ENCODE measurements at regions not wholly inside any gene's neighbourhood (a gene's known extent, or its start where the extent isn't known, plus 50 kb on each side); places are given as distances from the start of the nearest gene placed in this dataset.

DNA sequence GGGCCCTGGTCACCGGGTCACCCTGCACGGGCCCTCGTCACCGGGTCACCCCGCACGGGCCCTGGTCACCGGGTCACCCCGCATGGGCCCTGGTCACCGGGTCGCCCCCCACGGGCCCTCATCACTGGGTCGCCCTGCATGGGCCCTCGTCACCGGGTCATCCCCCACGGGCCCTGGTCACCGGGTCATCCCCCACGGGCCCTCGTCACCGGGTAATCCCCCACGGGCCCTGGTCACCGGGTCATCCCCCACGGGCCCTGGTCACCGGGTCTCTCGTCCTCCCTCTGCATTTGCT, 77.6 kb downstream of the RIPK4 start:
- no peak for DNase-seq (ENCODE audit: low spot score)

DNA sequence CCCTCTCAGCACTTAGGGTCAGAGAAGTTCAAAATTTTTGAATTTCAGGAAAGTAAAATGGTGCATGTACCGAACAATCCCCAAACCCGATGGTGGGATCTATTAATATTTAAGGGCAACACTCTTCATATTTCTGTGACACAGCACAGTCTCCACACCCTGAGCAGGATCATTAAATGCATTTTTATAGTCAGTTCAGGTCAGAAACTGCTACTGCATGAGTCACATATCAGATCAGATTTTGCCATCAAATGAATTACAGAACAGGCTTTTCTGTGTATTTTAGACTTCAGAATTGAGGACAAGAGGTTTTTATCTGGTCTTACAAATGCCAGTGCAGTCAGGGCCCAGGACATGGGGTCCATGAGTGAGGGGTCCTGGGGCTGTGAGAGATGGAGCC, 79.2 kb downstream of the RIPK4 start:
- DNase-seq (ENCODE audit: low spot score): no peak

DNA sequence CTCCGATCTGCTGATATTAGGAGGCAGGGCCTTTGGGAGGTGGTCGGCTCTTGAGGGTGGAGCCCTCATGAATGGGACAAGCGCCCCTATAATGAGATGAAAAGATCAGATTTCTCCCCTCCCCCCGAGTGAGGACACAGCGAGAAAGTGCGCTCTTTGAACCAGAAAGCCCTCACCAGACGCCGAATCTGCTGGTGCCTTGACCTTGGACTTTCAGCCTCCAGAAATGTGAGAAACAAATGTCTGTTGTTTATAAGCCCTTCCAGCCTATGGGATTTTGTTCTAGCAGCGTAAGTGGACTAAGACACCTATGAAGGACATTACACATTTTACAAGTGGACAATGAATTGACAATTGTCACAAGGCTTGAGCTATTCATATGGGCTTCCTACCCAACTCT, 80.2 kb downstream of the RIPK4 start:
- no peak for DNase-seq (ENCODE audit: low spot score)

DNA sequence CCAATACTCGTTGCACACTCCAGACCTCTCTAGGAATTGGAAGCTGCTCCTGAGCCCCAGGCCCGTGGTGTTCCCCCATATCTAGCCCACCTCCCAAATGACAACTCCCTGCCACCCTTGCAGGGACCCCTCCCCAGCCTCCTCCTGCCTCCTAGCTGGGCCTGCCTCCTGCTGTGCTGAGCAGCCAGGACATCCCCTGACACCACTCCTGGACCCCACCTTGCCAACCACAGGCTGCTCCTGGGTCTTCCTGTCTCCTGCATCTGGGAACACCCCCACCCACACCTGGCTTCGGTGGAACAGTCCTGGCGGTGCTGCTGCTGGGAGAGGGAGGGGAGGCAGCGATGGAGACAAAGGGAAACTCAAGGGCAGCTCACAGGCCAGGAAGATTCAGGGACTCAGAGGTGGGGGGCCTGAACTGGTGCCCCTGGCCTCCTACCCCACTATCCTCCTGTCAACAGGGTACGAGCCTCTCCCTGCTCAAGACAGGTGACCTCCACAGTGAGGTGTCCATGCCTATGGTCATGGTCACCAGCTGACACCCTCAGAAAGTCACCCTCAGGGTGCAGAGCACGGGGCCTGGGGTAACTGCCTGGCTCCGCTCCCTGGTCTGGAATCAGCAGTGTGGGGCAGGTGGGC, 81.2 kb downstream of the RIPK4 start:
- DNase-seq (ENCODE audit: low spot score): no peak

DNA sequence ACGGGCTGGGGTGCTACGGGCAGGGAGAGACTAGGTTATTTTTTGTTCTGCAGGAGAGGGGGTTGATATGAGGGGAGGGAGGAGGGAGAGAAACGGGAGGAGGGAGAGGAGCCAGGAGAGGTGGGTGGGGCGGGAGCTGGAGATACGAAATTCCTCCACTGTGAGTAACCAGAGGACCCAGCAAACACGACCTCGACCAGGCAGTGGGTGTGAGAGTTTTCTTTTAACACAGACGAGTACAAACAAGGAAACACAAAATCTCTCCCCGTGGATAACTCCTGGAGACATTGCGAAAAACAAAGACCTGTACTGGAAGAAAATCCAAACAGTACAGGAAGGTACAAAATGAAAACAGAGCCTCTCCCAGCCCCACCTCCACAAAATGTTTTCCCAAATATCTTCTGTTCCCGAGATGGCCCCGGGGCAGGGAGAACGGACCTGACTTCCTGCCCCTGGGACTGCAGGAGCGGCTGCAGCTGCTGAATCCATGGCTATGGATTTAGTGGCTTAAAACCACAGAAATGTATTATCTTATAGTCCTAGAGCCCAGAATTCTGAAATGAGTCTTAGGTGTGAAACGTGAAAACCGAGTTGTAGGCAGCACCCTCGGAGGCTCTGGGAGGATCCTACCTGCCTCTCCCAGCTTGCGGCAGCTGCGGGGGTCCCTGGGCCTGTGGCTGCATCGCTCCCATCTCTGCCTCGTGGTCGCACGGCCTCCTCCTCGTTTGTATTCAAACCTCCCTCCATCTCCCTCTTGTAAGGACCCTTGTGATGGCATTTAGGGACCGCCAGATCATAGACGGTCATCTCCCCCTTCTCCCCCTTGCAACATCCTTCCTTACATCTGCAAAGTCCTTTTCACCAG, 82.2 kb downstream of the RIPK4 start:
- DNase-seq (ENCODE audit: low spot score): peak; percentile 51

DNA sequence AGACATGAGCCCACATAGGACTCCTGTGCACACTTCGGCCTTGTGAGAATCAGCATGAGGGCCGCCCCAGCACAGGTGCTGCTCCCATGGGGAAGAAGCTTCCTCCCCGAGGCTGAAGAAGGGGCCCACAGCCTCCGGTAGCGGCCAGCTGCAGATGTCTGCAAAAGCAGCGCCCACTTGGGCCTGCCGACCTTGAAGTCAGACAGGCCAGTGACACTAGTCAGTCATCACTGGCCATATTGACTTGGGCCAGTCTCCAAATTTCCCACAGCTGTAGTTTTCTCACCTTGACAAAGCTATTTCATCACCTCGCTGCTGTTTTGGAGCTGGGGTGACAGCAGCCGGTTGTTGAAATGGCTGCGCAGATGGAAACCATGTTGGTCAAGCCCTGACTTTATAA, 83.0 kb downstream of the RIPK4 start:
- no peak for DNase-seq (ENCODE audit: low spot score)

DNA sequence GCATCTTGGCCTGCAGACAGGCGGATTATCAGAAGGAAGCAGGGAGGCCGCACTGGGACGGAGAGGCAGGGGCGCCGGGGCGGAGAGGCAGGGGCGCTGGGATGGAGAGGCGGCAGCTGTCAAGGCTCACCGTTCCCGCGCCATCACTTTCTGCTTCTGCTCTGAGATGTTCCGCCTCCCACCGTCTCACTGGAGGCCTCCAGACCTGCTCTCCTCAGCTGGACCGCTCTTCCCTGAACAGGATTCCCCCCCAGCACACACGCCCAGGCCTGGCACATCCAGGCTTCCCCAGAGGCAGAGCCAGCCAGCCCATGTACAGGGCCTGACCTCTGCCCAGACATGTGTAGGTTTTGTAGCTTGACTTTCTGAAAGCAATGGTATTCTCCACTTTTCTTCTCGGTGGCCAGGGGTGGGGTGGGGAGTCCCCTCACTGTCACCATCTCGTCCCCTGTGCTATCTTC, 84.1 kb downstream of the RIPK4 start:
- no peak for DNase-seq (ENCODE audit: low spot score)

DNA sequence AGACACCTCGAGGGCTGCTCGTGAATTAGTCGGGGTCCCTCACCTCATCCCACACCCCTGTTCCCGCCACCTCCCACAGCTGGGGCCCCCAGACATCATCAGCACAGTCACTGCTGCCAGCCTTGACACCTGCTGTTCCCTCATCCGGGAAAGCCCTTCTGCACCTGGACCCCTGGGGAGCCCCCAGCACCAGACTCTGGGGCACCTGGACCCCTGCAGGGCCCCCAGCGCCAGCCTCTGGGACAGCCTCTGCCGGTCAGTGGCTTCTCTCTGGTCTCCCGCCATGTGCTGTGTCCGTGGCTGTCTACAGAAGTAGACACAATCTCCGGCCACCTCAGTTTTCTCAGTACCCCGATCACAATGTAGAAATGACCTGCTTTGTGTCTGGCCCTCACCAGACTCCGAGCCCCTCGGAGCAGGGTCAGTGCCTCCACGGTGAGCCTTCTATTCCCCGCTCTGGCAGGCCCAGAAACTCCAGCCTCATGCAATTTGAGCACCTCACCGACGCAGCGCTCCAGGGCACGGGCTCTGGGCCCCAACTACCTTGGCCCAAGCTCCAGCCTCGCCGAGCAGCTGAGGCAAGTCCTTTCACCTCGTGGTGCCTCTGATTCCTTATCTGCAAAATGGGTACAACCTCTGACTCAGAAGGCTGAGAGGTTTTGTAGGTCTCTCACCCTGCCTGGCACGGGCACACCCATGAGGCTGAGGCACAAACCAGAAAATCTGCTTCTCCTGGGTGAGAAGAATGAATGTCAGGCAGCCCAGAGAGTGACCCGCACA, 84.7 kb downstream of the RIPK4 start:
- DNase-seq (ENCODE audit: low spot score): no peak

DNA sequence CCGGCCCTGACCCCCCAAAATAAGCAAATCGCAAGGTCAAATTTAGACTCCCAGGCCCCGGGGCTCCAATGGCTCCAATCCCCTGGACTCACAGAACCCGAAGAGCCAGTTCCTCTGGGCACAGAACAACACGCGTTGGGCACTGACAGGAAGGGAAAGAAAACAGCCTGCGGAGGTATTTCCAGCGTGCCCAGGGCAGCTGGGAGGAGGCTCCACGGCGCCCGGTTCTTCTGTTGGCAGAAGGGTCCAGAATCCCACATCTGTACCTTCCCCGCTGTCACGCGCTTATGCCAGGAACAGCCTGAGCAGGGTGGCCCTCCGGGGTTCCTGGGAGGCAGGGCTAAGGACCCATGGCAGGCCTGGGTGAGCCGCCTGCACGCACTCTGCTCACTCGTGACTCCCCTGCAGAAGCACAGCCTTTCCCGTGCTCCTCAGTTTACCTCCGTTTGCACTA, 85.5 kb downstream of the RIPK4 start:
- no peak for DNase-seq (ENCODE audit: low spot score)

DNA sequence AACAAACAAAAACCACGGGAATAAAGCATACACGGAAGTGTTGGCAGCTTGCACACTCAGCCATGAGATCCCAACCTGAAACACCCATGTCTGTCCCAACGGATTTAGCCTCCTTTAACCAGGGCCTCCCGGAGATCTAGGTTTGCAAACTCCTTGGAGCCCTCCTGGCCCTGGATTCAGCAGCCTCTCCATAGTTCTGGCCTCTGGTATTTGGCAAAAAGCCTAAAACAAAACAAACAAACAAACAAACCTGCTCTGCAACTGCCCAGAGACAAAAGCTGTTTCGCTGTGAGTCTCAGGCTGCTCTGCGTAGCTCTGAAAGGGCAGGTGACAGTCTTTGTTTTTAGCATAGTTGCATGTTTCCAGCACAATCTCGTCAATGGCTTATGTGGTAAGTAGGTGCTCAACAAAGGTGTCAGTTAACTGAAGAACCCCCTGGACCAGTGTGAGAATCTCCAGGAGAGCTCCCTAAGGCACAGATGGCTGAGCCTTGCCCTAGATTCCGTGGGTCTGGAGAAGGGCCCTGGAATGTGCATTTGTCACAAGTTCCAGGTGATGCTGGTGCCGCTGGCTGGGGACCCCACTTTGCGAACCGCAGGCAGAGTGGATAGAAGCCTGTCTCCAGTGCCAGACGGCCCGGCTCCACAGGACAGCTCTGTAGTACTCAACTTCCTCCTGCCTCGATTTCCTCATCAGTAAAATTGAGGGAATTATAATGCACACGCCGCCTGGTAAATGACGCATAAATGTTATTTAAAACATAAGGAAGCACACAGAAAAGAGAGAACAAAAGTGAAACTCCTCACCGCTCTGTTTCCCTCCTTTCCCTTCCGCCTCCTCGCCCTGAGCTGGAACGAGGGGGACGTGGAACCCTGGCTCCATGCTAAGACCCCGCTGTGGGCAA, 86.2 kb downstream of the RIPK4 start:
- no peak for DNase-seq (ENCODE audit: low spot score)

DNA sequence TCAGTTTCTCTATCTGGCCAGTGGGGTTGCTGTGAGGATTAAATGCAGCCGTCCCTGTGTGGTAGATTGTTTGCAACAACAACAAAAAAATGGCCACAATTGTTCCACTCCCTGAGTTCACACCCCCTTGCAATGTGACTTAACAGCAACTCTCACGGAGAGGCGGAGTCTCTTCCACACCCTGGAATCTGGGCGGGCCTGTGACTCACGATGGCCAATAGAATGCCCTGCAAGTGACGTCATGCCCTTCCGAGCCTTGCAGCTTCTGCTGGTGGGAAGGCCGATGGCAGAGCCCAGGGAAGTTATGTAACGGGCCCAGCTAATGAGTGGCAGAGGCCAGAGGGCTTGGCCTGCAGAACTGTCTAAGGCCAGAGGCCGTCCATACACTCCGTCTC, 87.9 kb downstream of the RIPK4 start:
- peak; percentile 92 for DNase-seq (ENCODE audit: low spot score)

DNA sequence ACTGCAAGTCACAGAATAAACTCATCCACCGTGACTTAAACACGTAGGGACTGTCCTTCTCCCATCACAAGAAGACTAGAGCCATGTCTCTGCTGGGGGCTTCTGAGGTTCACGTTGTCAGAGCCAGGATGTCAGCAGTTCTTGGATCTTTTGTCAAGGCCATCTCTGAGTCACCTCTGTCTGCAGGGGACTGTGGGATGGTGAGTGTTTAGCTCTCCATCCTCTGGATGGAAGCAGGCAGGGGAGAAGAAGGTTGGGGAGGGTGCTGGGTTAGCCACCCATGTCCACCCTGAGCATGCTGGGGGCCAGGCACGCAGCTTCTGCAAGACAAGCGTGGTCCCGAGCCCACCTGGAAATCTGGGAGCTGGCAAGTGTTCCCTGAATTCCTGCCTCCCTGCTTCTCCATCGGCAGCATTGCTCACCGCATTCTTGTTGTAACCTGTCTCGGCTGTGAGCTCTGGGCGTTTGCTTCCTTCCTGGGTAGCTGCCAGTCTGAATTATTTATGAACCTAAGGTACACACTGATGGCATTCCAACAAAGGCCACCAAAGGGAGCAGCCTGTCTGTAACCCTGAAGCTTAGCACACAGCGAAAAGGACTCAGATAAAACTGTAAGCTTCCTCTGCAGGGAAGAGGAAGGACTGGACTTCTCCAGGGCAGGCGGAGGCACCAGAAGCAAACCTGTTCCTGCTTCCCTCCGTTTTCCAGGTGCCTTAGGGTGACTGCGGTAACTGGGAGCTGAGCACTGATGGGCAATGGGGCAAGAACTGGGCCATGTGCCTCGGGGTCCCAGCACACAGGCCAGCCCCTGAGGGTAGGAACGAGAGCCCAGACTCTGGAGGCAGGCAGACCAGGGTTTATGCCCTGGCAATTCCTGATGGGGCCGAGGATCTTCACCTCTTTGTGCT, 88.6 kb downstream of the RIPK4 start:
- DNase-seq (ENCODE audit: low spot score): no peak

DNA sequence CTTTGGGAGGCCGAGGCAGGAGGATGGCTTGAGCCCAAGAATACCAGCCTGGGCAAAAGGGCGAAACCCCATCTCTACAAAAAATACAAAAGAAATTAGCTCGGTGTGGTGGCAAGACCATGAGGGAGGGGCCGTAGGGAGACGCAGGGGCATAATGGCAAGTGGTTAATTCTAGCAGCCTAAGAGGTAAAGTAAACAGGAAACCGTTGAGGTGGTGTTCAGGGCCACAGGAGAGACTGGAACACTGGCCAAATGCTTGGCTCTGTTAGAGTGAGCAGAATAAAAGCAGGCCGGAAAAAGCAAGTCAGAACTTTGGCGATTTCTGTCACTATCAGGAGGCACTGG, 89.2 kb downstream of the RIPK4 start:
- no peak for DNase-seq (ENCODE audit: low spot score)

DNA sequence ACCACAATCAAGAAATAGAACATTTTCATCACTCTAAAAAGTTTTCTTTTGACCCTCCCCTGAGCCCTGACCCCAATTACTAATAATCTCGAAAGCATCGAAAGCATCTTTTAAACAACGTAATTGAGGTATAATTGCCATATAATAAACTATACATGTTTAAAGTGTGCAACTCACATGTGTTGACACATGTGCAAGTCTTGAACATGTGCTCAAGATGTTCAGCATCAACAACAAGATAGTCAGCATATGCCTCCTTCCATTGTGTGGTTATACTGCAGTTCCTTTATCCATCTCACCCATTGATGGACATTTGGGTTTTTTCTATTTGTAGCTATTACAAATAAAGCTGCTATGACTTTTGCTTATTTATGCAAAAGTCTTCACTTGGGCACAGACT, 90.7 kb downstream of the RIPK4 start:
- DNase-seq (ENCODE audit: low spot score): no peak

DNA sequence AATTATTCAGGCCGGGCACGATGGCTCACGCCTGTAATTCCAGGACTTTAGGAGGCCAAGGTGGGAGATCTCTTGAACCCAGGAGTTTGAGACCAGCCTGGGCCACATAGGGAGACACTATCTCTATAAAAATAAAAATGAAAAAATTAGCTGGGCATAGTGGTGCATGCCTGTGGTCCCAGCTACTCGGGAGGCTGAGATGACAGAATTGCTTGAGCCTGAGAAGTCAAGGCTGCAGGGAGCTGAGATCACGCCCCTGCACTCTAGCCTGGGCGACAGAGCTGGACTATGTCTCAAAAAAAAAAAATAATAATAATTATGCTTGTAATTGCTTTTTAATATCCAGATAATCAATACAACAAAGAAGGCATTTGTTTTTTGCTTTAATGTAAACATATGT, 91.3 kb downstream of the RIPK4 start:
- no peak for DNase-seq (ENCODE audit: low spot score)

DNA sequence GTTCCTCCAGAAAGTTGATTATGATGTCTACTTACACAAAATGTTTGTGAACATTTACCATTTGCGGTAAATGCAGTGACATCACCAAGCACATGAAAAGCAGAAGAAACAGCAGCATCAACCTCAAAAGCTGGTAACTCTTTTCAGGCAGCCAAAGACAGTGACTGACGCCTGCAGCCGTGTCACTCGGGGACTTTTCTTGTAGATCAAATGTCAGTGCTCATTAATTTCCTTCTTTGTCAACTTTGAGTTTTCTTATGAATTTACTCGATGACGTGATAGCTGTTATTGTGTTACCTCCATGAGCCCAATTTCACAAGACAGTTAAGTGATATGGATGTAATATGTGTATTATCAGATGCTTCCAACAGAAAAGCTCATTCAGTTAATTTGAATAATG, 92.5 kb downstream of the RIPK4 start:
- DNase-seq (ENCODE audit: low spot score): no peak

DNA sequence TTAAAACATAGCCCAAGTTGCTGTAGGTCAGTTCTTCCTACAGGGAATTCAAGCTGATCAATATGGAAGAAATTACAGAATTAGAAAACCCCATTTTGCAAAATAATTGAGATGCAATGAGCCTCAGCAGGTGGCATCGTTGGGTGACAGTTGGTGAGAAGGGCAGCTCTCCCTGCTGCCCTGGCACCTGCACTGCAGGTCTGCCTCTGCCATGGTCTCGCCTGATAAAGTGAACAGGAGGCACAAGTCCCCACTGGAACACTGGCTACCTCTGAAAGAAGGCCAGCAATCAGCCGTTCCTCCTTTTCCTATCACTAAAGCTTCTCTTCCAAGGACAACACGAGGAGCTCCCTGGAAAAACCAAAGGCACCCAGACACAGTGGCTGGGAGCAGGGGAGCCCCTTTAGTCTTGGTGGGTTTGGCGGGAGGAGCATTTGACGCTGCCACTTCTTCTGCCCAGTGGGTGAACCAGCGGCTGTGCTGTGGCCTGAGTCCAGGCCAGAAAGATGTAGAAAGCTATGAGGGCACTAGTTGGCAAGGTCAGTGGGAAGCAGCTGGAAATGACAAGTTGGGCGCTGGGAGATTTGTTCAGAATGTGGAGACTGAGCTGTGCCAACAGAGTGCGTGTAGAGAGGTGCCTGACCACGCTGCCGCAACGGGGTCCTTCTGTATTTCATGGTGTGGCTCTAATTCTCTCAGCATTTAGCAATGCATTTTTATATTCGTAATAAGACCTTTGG, 93.1 kb downstream of the RIPK4 start:
- DNase-seq (ENCODE audit: low spot score): no peak

DNA sequence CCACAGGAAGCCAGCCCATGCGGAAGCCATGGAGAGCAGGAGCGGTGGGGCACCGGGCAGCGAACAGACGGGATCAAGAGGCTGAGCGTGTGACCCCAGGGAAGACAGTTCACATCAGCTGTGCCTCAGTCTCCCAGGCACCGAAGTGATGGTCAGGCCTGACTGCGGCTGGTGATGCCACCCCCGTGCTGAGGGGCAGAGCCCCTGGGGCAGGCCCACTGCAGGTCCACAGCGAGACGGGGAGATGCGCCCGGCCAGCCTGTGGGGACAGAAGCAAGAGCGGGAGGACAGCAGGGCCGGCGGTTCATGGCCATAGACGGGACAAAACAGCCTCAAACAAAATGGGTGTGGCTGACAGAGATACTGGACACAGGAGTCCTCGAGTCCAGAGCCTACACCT, 93.8 kb downstream of the RIPK4 start:
- DNase-seq (ENCODE audit: low spot score): no peak

DNA sequence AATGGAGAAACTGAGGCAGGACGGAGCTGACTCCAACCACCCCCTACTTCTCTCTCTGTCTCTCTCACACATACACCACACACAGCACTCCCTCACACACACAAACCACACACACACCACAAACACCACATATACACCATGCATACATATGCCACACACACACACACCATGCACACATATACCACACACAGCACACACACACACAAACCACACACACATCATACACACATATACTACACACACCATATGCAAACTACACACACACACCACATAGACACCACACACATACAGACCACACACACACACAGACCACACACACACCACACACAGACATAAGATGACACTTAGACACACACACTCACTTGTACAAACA, 94.3 kb downstream of the RIPK4 start:
- DNase-seq (ENCODE audit: low spot score): no peak

DNA sequence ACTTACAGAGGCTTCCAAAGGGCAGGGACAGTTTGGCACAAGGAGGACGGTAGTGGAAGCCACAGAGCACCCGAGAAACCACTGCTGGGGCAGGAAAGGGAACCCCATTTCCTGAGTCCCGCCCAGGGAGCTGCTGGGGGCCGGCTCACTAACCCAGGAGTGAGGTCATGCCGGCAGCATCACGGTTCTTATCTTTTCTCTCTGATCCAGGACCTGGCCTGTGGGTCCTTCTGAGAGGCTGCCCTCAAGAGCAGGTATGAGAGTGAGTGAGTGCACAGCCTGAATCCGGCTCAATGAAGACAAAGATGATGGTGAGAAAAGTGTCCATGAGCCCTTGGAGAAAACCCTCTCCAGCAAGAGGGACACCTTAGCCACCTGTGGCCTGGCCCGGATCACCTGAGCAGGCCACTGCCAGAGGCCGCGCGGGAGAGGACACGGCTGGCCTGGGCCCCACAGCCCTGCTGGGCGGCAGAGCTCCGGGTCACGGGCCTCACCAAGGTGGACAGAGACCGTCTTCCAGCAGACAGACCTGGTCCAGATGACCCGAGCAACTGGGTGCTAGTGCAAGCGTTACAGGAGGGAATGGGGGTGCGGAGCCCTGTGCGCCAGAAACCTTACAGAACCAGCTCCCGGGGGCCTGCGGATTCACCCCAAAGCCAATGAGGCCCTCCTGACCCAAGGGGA, 94.9 kb downstream of the RIPK4 start:
- no peak for DNase-seq (ENCODE audit: low spot score)

All from AG08396 (cell line).